ENCODE measurements at regions not wholly inside any gene's neighbourhood (a gene's known extent, or its start where the extent isn't known, plus 50 kb on each side); places are given as distances from the start of the nearest gene placed in this dataset.

GRCh38 chr3:178930116-178930515 is 141.5 kb downstream of the ZMAT3 start:
- TF ChIP-seq CTCF (IDR thresholded peaks at IDR 0.05): no peak
- TF ChIP-seq POLR2AphosphoS5 (IDR thresholded peaks at IDR 0.05): no peak
